ENCODE measurements at regions not wholly inside any gene's neighbourhood (a gene's known extent, or its start where the extent isn't known, plus 50 kb on each side); places are given as distances from the start of the nearest gene placed in this dataset.
"Not testable (repeated sequence)": the region's sequence is repeated elsewhere in the genome, so short reads cannot be mapped to it uniquely, and the experiment has no call there.

GRCh38 chr4:110344165-110344564 is 131.8 kb upstream of the ENPEP start:
- no peaks in the 10 kb centered on the region for H3K9me3 ChIP-seq (ENCODE audit: control insufficient read depth in 4 of 4, low read length in 3 of 4)
- peaks cover 6 to 21% (median 16%) of the 10 kb centered on the region in 4 donors for H3K4me1 ChIP-seq (ENCODE audit: control insufficient read depth in 4 of 4, insufficient read depth in 4 of 4, low read length in 3 of 4)
- WGBS: 85% methylated on average over 1 of the region's 1 CpG

GRCh38 chr4:110343534-110343933 is 132.4 kb upstream of the ENPEP start:
- WGBS: 89% methylated on average over 2 of the region's 2 CpGs
- Histone ChIP-seq H3K4me1 (ENCODE audit: control insufficient read depth in 4 of 4, insufficient read depth in 4 of 4, low read length in 3 of 4) (peaks cover 4 to 15% (median 12%) of the 10 kb centered on the region in 4 donors), H3K9ac (ENCODE audit: low read depth in 1 of 2, low read length in 2 of 2) (no peak overlapping the region), H3K4me3 (ENCODE audit: low read depth in 1 of 3, low read length in 3 of 3) (no peak overlapping the region), H3K27ac (ENCODE audit: low read depth in 1 of 2, low read length in 2 of 2) (no peak overlapping the region), H3K27me3 (ENCODE audit: control insufficient read depth in 4 of 4, insufficient read depth in 4 of 4, low read length in 3 of 4) (no peaks in the 10 kb centered on the region), H3K36me3 (ENCODE audit: control insufficient read depth in 4 of 4, insufficient read depth in 3 of 4, low read depth in 1 of 4, low read length in 3 of 4) (no peaks in the 10 kb centered on the region), H3K9me3 (ENCODE audit: control insufficient read depth in 4 of 4, low read length in 3 of 4) (no peaks in the 10 kb centered on the region)
- no peak for DNase-seq (ENCODE audit: low spot score)
- TF ChIP-seq, protein P1, sequence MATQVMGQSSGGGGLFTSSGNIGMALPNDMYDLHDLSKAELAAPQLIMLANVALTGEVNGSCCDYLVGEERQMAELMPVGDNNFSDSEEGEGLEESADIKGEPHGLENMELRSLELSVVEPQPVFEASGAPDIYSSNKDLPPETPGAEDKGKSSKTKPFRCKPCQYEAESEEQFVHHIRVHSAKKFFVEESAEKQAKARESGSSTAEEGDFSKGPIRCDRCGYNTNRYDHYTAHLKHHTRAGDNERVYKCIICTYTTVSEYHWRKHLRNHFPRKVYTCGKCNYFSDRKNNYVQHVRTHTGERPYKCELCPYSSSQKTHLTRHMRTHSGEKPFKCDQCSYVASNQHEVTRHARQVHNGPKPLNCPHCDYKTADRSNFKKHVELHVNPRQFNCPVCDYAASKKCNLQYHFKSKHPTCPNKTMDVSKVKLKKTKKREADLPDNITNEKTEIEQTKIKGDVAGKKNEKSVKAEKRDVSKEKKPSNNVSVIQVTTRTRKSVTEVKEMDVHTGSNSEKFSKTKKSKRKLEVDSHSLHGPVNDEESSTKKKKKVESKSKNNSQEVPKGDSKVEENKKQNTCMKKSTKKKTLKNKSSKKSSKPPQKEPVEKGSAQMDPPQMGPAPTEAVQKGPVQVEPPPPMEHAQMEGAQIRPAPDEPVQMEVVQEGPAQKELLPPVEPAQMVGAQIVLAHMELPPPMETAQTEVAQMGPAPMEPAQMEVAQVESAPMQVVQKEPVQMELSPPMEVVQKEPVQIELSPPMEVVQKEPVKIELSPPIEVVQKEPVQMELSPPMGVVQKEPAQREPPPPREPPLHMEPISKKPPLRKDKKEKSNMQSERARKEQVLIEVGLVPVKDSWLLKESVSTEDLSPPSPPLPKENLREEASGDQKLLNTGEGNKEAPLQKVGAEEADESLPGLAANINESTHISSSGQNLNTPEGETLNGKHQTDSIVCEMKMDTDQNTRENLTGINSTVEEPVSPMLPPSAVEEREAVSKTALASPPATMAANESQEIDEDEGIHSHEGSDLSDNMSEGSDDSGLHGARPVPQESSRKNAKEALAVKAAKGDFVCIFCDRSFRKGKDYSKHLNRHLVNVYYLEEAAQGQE (IDR thresholded peaks at IDR 0.05): no peak
- TF ChIP-seq ATF3 (IDR thresholded peaks at IDR 0.05) (no peak), MAX (IDR thresholded peaks at IDR 0.05) (no peak), JUND (IDR thresholded peaks at IDR 0.05) (no peak), EGR1 (IDR thresholded peaks at IDR 0.05; ENCODE audit: low read depth in 2 of 2) (no peak)

More at GRCh38 chr4:110344165-110344564, 131.8 kb upstream of the ENPEP start:
- no peak overlapping the region for H3K27ac ChIP-seq (ENCODE audit: low read depth in 1 of 2, low read length in 2 of 2)
- H3K27me3 ChIP-seq (ENCODE audit: control insufficient read depth in 4 of 4, insufficient read depth in 4 of 4, low read length in 3 of 4): no peaks in the 10 kb centered on the region
- H3K4me3 ChIP-seq (ENCODE audit: low read depth in 1 of 3, low read length in 3 of 3): no peak overlapping the region
- H3K36me3 ChIP-seq (ENCODE audit: control insufficient read depth in 4 of 4, insufficient read depth in 3 of 4, low read depth in 1 of 4, low read length in 3 of 4): no peaks in the 10 kb centered on the region
- H3K9ac ChIP-seq (ENCODE audit: low read depth in 1 of 2, low read length in 2 of 2): no peak overlapping the region
- TF ChIP-seq, protein P2, sequence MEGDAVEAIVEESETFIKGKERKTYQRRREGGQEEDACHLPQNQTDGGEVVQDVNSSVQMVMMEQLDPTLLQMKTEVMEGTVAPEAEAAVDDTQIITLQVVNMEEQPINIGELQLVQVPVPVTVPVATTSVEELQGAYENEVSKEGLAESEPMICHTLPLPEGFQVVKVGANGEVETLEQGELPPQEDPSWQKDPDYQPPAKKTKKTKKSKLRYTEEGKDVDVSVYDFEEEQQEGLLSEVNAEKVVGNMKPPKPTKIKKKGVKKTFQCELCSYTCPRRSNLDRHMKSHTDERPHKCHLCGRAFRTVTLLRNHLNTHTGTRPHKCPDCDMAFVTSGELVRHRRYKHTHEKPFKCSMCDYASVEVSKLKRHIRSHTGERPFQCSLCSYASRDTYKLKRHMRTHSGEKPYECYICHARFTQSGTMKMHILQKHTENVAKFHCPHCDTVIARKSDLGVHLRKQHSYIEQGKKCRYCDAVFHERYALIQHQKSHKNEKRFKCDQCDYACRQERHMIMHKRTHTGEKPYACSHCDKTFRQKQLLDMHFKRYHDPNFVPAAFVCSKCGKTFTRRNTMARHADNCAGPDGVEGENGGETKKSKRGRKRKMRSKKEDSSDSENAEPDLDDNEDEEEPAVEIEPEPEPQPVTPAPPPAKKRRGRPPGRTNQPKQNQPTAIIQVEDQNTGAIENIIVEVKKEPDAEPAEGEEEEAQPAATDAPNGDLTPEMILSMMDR (IDR thresholded peaks at IDR 0.05; ENCODE audit: low read depth, low read length, missing input control): peak; percentile 46
- TF ChIP-seq RAD21 (IDR thresholded peaks at IDR 0.05) (peak; percentile 77 to 88), ZBTB33 (IDR thresholded peaks at IDR 0.05) (no peak)
- no peak for DNase-seq (ENCODE audit: low spot score)

GRCh38 chr4:110341118-110341517 is 134.8 kb upstream of the ENPEP start:
- not testable (repeated sequence) for H3K4me3 ChIP-seq (ENCODE audit: low read depth in 1 of 3, low read length in 3 of 3); DNase-seq (ENCODE audit: low spot score)

More at GRCh38 chr4:110341118-110341517, 134.8 kb upstream of the ENPEP start:
- not testable (repeated sequence) for H3K4me1 ChIP-seq (ENCODE audit: control insufficient read depth in 4 of 4, insufficient read depth in 4 of 4, low read length in 3 of 4); H3K9ac ChIP-seq (ENCODE audit: low read depth in 1 of 2, low read length in 2 of 2); H3K27me3 ChIP-seq (ENCODE audit: control insufficient read depth in 4 of 4, insufficient read depth in 4 of 4, low read length in 3 of 4); H3K9me3 ChIP-seq (ENCODE audit: control insufficient read depth in 4 of 4, low read length in 3 of 4); H3K27ac ChIP-seq (ENCODE audit: low read depth in 1 of 2, low read length in 2 of 2); H3K36me3 ChIP-seq (ENCODE audit: control insufficient read depth in 4 of 4, insufficient read depth in 3 of 4, low read depth in 1 of 4, low read length in 3 of 4)

Measured in liver (tissue), 8 donors.